ENCODE measurements at regions not wholly inside any gene's neighbourhood (a gene's known extent, or its start where the extent isn't known, plus 50 kb on each side); places are given as distances from the start of the nearest gene placed in this dataset.

- TF ChIP-seq ZNF384 (IDR thresholded peaks at IDR 0.05) (no peak), LEF1 (IDR thresholded peaks at IDR 0.05; ENCODE audit: borderline replicate concordance) (no peak), FOXA1 (IDR thresholded peaks at IDR 0.05) (no peak), SUZ12 (IDR thresholded peaks at IDR 0.05) (no peak), FOXM1 (IDR thresholded peaks at IDR 0.05; ENCODE audit: borderline replicate concordance) (no peak), TARDBP (IDR thresholded peaks at IDR 0.05) (no peak), NFRKB (IDR thresholded peaks at IDR 0.05) (no peak), ARNT (IDR thresholded peaks at IDR 0.05) (no peak), CTBP1 (IDR thresholded peaks at IDR 0.05; ENCODE audit: borderline replicate concordance) (no peak), L3MBTL2 (conservative IDR thresholded peaks at IDR 0.05) (no peak), SP1 (IDR thresholded peaks at IDR 0.05) (no peak), BHLHE40 (IDR thresholded peaks at IDR 0.05; ENCODE audit: borderline replicate concordance) (no peak), ELF4 (IDR thresholded peaks at IDR 0.05) (no peak), HDGF (IDR thresholded peaks at IDR 0.05; ENCODE audit: borderline replicate concordance) (no peak), FOXK2 (IDR thresholded peaks at IDR 0.05) (no peak)
- TF ChIP-seq, protein P1, sequence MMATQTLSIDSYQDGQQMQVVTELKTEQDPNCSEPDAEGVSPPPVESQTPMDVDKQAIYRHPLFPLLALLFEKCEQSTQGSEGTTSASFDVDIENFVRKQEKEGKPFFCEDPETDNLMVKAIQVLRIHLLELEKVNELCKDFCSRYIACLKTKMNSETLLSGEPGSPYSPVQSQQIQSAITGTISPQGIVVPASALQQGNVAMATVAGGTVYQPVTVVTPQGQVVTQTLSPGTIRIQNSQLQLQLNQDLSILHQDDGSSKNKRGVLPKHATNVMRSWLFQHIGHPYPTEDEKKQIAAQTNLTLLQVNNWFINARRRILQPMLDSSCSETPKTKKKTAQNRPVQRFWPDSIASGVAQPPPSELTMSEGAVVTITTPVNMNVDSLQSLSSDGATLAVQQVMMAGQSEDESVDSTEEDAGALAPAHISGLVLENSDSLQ (IDR thresholded peaks at IDR 0.05), result no peak
- POLR2A ChIA-PET, result no interaction called here
- CTCF ChIA-PET, result no interaction called here
- DNase-seq (ENCODE audit: extremely low spot score), result no peak
Observed at GRCh38 chr4:124079174-124079780, 633.3 kb downstream of the ANKRD50 start.

GRCh38 chr4:124083711-124084110, 628.8 kb downstream of the ANKRD50 start:
- TF ChIP-seq ZNF384 (IDR thresholded peaks at IDR 0.05), result no peak
- no peak for TF ChIP-seq SP1 (IDR thresholded peaks at IDR 0.05)
- TF ChIP-seq, protein P1 (IDR thresholded peaks at IDR 0.05), result no peak
- TF ChIP-seq ARNT (IDR thresholded peaks at IDR 0.05), result no peak
- no peak for TF ChIP-seq FOXA1 (IDR thresholded peaks at IDR 0.05)
- TF ChIP-seq L3MBTL2 (conservative IDR thresholded peaks at IDR 0.05), result no peak
- no peak for TF ChIP-seq FOXM1 (IDR thresholded peaks at IDR 0.05; ENCODE audit: borderline replicate concordance)
- no peak for TF ChIP-seq TARDBP (IDR thresholded peaks at IDR 0.05)
- TF ChIP-seq FOXK2 (IDR thresholded peaks at IDR 0.05), result no peak
- no peak for TF ChIP-seq NFRKB (IDR thresholded peaks at IDR 0.05)
- no peak for TF ChIP-seq ELF4 (IDR thresholded peaks at IDR 0.05)
- TF ChIP-seq BHLHE40 (IDR thresholded peaks at IDR 0.05; ENCODE audit: borderline replicate concordance), result no peak
- ChIA-PET CTCF (no interaction called here), POLR2A (no interaction called here)

DNA sequence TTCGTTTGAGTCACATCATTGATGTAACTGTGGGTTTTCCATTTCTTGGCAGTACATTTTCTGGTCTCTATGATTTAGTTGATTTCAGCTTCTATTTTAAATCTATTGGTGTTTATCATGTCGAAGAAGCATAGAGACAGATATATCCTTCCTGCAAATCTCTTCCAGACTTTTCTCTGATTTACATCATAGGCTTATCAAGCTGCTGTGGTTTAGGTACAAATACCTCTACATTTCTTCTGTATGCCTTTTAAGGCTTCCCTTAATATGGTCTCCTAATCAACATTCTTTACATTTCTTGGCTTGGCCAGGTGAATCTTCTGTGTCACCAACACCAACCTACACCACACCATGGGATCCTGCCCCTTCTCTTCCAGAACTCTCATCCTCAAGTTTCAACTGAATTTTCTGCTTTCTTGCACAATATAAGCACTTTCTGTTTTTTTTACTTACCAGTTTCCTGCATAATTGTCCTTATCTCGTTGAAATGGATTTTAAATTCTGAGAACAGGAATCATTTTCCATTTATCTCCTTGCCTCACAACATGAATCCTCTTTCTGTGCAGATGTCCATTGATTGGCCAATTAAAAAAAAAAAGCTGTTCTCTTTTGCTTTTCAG, 626.9 kb downstream of the ANKRD50 start:
- CTCF ChIA-PET, result no interaction called here
- POLR2A ChIA-PET, result no interaction called here
- TF ChIP-seq ELF4 (IDR thresholded peaks at IDR 0.05), result no peak
- no peak for TF ChIP-seq HDGF (IDR thresholded peaks at IDR 0.05; ENCODE audit: borderline replicate concordance)
- no peak for TF ChIP-seq FOXK2 (IDR thresholded peaks at IDR 0.05)
- no peak for TF ChIP-seq BHLHE40 (IDR thresholded peaks at IDR 0.05; ENCODE audit: borderline replicate concordance)
- no peak for TF ChIP-seq LEF1 (IDR thresholded peaks at IDR 0.05; ENCODE audit: borderline replicate concordance)
- TF ChIP-seq ARNT (IDR thresholded peaks at IDR 0.05), result no peak
- TF ChIP-seq CTBP1 (IDR thresholded peaks at IDR 0.05; ENCODE audit: borderline replicate concordance), result no peak
- TF ChIP-seq SP1 (IDR thresholded peaks at IDR 0.05), result no peak
- TF ChIP-seq SUZ12 (IDR thresholded peaks at IDR 0.05), result no peak
- no peak for TF ChIP-seq L3MBTL2 (conservative IDR thresholded peaks at IDR 0.05)
- TF ChIP-seq NFRKB (IDR thresholded peaks at IDR 0.05), result no peak
- TF ChIP-seq FOXM1 (IDR thresholded peaks at IDR 0.05; ENCODE audit: borderline replicate concordance), result no peak
- TF ChIP-seq, protein P1 (IDR thresholded peaks at IDR 0.05), result no peak
- no peak for TF ChIP-seq FOXA1 (IDR thresholded peaks at IDR 0.05)
- DNase-seq (ENCODE audit: extremely low spot score), result no peak

More at GRCh38 chr4:124083711-124084110, 628.8 kb downstream of the ANKRD50 start:
- DNase-seq (ENCODE audit: extremely low spot score), result no peak

DNA sequence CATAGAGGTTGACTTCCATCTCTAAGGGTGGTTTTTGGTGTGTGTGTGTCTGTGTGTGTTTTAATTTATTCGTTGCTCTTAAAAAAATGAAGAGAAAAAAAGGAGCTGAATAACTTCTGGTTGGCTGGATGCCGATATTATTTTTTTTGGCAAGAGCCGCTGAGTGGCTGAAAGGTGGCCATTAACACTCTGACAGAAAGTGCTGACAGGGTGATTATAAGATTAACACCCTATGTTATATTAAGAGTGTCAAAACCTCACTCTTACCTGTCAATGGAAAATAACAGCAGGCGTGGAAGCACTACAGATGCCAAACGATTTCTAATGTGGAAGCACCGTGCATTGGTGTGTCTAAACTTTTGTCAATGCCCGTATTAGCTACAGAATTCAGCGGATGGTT, 622.5 kb downstream of the ANKRD50 start:
- TF ChIP-seq, protein P1 (IDR thresholded peaks at IDR 0.05), result no peak
- no peak for TF ChIP-seq HDGF (IDR thresholded peaks at IDR 0.05; ENCODE audit: borderline replicate concordance)
- ChIA-PET POLR2A (no interaction called here), CTCF (no interaction called here)
- DNase-seq (ENCODE audit: extremely low spot score), result no peak

GRCh38 chr4:124092101-124092500, 620.4 kb downstream of the ANKRD50 start:
- ChIA-PET CTCF (no interaction called here), POLR2A (no interaction called here)
- TF ChIP-seq FOXA1 (IDR thresholded peaks at IDR 0.05) (no peak), NFRKB (IDR thresholded peaks at IDR 0.05) (no peak), ZNF384 (IDR thresholded peaks at IDR 0.05) (no peak), ARNT (IDR thresholded peaks at IDR 0.05) (no peak), SUZ12 (IDR thresholded peaks at IDR 0.05) (no peak), L3MBTL2 (conservative IDR thresholded peaks at IDR 0.05) (no peak), TARDBP (IDR thresholded peaks at IDR 0.05) (no peak)
- TF ChIP-seq, protein P1 (IDR thresholded peaks at IDR 0.05), result no peak
- no peak for DNase-seq (ENCODE audit: extremely low spot score)
